COLO829 (cell line): ENCODE measurements at regions not wholly inside any gene's neighbourhood (a gene's known extent, or its start where the extent isn't known, plus 50 kb on each side); places are given as distances from the start of the nearest gene placed in this dataset.
A peak's percentile ranks its signal among the peaks of the same experiment; 100 is the strongest.
"Not testable (repeated sequence)": the region's sequence is repeated elsewhere in the genome, so short reads cannot be mapped to it uniquely, and the experiment has no call there.

Experiments
- DNase-seq: peaks from one replicate; pipeline ENCODE4 v3.0.0; 2012; ENCODE audit warnings: low spot score

GRCh38 chr1:184888505-184888904 is 85.8 kb downstream of the NIBAN1 start:
- peak; percentile 88 for DNase-seq

GRCh38 chr1:184882957-184883815 is 91.1 kb downstream of the NIBAN1 start:
- DNase-seq = peak; percentile 75

GRCh38 chr1:184881941-184882913 is 92.1 kb downstream of the NIBAN1 start:
- DNase-seq = no peak

DNA sequence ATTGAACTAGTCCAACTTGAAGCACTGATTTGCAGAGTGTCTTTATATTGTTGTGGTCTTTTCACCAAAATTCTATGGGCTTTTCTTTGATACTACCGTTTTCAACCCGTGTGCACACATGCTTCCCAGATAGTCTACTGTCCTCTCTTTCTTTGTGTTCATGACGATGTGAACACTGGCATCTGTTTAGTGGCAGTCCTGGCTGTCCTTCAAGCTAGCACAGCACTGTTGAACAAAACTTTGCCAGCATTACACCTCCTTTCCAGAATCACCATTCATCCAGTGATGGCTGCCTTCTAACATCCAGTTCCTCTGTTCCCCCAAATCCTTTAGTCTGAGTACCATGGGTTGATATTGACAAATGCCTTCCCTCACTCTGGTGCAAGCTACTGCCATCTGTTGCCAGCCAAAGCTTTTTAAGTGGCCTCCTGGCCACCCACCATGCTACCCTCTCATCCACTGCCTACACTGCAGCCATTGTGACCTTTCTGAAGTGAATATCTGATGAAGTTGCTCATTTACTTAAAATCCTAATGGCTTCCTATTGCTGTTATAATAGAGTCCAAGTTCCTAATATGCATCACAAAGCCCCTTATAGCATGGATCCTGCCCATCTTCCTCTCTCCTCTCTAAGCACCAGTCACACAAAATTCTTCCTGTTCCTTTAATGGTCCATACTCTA is 94.3 kb downstream of the NIBAN1 start:
- no peak for DNase-seq

GRCh38 chr1:184878602-184879001 is 95.7 kb downstream of the NIBAN1 start:
- no peak for DNase-seq

- no peak for DNase-seq
Observed at GRCh38 chr1:184878002-184878401, 96.3 kb downstream of the NIBAN1 start.

GRCh38 chr1:184876015-184876414 is 98.3 kb downstream of the NIBAN1 start:
- not testable (repeated sequence) for DNase-seq

DNA sequence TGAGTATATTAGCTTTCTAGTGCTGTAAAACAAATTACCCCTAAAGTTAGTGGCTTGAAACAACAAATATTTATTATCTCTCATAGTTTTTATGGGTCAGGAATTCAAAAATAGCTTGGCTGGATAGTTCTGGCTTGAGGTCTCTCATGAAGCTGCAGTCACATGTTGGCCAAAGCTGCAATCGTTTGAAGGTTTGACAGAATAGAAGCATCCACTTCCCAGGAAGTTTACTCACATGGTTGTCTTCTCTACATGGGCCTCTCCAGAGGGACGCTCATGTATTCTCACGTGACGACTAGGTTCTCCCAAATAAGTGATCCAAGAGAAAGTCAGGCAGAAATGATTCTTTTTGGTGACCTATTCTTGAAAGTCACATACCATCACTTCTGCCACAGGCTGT is 99.1 kb downstream of the NIBAN1 start:
- DNase-seq = no peak

DNA sequence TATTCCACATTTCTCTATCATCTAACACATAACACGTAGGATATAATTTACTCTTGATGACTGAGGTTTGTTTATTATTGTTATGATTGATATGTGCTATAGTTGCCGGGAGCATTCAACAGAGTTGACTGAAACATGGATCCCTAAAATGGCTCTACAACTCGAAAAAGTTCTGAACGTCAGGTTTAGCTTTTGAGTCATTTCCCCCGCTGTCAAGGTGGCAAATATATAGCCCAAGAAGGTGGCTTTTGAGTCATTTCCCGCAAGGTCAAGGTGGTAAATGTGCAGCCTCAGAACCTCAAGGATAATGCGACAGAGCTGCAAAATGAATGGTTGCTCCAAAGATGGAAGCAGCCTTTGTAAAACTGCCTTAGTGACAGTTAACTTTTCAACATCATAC is 104.0 kb downstream of the NIBAN1 start:
- DNase-seq = no peak

GRCh38 chr1:184867866-184868689 is 106.2 kb downstream of the NIBAN1 start:
- DNase-seq = no peak

DNA sequence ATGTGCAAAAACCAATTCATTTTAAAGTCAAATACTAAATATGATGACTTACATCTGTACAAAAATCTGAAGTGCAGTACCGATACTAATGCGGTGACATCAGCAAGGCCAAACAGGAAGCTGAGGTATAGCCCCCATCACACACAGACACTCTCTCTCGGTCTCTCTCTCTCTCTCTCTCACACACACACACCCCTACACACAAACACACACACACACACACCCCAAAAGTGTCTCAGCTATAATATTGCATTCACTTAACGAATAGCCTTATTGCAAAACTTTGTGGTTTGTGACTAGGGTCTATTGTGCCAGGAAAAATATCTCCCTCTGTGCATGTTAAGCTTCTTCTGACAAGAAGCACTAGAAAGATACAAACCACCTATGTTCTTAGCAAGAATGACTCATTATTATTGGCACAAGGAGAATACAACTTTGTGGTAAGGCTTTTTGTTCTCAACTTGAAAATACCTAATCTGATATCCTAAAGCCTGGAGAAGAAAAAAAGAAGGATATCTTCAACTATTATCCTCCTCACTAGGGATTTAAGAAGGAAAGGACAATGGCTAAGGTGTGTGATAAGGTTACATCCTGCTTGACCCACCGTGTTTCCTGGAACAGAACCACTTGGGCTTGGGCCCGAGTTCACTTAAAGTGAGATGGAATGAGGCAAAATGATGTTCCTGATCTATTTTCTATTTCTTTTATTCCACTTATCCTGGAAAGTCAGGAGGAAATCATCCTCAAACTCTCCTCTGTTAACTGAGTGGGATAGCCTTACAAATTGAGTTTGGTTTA is 107.1 kb downstream of the NIBAN1 start:
- peak; percentile 75 for DNase-seq

DNA sequence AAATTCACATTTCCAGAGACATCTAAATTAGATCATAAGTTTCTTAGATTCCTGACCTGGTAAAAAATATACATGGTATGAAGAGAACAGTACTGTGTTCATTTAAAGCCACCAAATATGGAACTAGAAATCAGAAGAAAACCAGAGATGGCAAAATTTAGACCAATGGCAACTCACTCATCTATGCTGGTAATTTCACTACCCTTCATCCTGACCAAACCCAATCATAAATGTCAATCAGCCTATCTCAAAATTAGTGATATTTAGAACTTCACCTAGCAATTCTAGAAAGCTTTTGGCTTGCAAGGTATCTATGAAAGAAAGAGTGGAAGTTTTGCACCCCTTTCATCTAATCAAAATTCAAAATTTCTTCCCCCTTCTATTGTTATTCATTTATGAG is 107.7 kb downstream of the NIBAN1 start:
- no peak for DNase-seq

- no peak for DNase-seq
Observed at GRCh38 chr1:184865831-184866230, 108.5 kb downstream of the NIBAN1 start.

DNA sequence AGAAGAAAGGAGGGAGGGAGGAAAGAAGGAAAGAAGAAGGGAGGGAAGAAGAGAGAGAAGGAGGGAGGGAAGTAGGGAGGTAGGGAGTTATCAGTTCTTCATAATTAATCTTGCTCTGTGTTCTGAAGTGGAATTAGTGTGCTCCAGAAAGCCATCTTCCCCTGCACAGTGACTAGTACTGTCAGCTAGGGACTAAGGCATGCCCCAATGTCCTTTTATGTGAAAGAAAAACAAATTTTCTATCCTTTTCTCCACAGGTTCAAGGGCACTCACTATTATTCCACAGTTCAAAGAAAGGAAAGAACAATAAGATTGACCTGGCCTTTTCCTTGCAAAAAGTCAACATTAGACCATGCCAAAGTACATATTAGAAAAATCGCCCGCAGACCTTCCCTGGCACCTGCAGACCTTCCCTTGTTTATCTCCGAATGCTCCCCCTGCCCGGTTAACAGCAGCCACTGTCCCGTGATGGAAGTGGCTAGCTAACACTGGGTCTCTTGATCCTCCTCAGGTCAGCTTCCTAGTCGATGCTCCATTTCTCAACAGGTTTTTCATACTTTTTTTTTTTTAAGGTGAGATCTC is 107.2 kb upstream of the EDEM3 start:
- DNase-seq = no peak

GRCh38 chr1:184860985-184861754 is 106.5 kb upstream of the EDEM3 start:
- DNase-seq = no peak

DNA sequence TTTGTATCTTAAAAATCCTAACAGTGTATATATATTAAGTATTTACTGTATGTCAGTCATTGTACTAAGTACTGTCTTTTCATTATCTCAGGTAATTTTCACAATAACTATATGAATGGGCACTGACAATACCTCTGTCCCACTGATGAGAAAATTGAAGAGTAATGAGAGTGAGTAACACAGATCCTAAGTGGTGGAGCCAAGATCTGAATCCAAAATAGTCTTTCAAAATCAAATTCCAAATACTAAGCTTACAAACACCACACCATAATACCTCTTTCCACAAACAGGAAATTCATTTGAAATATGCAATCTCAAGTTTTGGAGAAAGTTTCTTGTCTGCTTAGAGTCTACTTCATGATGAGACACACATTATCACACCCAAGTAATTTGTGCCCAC is 105.9 kb upstream of the EDEM3 start:
- DNase-seq = no peak

DNA sequence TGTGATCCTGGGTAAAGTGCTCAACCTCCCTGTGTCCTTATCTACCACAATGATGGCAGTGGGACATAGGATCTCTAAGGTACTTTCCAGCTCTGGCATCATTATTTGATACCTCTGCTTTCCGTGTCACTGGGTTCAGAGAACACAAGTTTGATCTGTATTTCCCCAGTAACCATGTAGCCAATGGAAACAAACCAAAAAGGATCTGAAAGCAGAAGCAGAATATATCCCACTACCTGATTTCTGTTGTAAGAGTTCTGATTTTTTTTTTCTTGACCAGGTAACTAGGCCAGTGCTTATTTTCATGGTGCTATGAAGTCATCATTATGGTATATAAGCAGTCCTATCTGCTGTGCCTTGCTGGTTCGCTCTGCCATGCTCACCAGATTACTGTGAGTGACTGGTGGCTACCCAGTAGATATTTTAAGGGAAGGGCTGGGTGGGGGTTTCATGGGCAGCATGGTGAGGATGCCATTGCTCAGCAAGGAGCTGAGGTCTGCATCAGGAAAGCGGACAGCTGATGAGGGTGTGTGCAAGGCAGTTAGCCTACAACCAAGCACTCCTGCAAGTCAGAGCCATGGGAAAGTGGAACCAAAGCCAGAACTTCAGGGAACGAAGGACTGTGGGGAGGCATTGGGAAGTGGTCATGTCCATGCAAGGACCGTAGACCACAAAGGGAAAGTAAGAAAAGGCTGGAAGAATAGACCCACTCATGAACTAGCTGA is 104.9 kb upstream of the EDEM3 start:
- DNase-seq = no peak

- no peak for DNase-seq
Observed at GRCh38 chr1:184858288-184858687, 103.6 kb upstream of the EDEM3 start.
